Type B pancreatic cell (in vitro differentiated cells): ENCODE measurements at regions not wholly inside any gene's neighbourhood (a gene's known extent, or its start where the extent isn't known, plus 50 kb on each side); places are given as distances from the start of the nearest gene placed in this dataset.

Experiments used
- DNase-seq: peaks from one replicate; pipeline ENCODE4 v3.0.0; 2021; ENCODE audit warnings: mixed read lengths; ENCODE audit not compliant: unreplicated experiment; ENCODE audit errors: extremely low spot score
- H3K27ac Mint-ChIP-seq: 2 replicates; pipeline ENCODE4 v1.8.0; 2021; ENCODE audit warnings: mild to moderate bottlenecking, mixed read lengths
- H3K27me3 Mint-ChIP-seq: 2 replicates; pipeline ENCODE4 v1.8.0; 2021; ENCODE audit warnings: mixed read lengths
- H3K36me3 Mint-ChIP-seq: 2 replicates; pipeline ENCODE4 v1.8.0; 2021; ENCODE audit warnings: mixed read lengths
- H3K4me1 Mint-ChIP-seq: one replicate; pipeline ENCODE4 v1.8.0; 2021; ENCODE audit warnings: mixed read lengths; ENCODE audit not compliant: unreplicated experiment
- H3K4me3 Mint-ChIP-seq: 2 replicates; pipeline ENCODE4 v1.8.0; 2021; ENCODE audit warnings: mild to moderate bottlenecking, mixed read lengths
- H3K9me3 Mint-ChIP-seq: 2 replicates; pipeline ENCODE4 v1.8.0; 2021; ENCODE audit warnings: mixed read lengths
- CTCF ChIP-seq: fragments of 200-600 bp; sonication (generic); conservative IDR thresholded peaks from 2 replicates; pipeline ENCODE4 v1.5.0; 2021; ENCODE audit warnings: antibody characterized with exemption, mild to moderate bottlenecking

GRCh38 chr4:57640391-57641100, 530.4 kb upstream of the IGFBP7 start:
- H3K27me3 Mint-ChIP-seq, result no peaks in the 10 kb centered on the region
- no peak for DNase-seq

GRCh38 chr4:57639561-57640382, 529.6 kb upstream of the IGFBP7 start:
- H3K27ac Mint-ChIP-seq, result no peak overlapping the region
- DNase-seq, result no peak
- H3K9me3 Mint-ChIP-seq, result no peaks in the 10 kb centered on the region
- H3K36me3 Mint-ChIP-seq, result no peaks in the 10 kb centered on the region
- peaks cover 12% of the 10 kb centered on the region for H3K4me1 Mint-ChIP-seq
- H3K27me3 Mint-ChIP-seq, result no peaks in the 10 kb centered on the region
- H3K4me3 Mint-ChIP-seq, result no peak overlapping the region
- TF ChIP-seq CTCF, result no peak

More at GRCh38 chr4:57640391-57641100, 530.4 kb upstream of the IGFBP7 start:
- Mint-ChIP-seq H3K4me3 (no peak overlapping the region), H3K4me1 (peaks cover 12% of the 10 kb centered on the region), H3K27ac (no peak overlapping the region), H3K36me3 (no peaks in the 10 kb centered on the region), H3K9me3 (no peaks in the 10 kb centered on the region)
- TF ChIP-seq CTCF, result no peak

GRCh38 chr4:57635910-57636309, 525.7 kb upstream of the IGFBP7 start:
- Mint-ChIP-seq H3K9me3 (no peaks in the 10 kb centered on the region), H3K4me3 (no peak overlapping the region), H3K27ac (no peak overlapping the region), H3K4me1 (no peaks in the 10 kb centered on the region), H3K36me3 (no peaks in the 10 kb centered on the region), H3K27me3 (no peaks in the 10 kb centered on the region)
- no peak for TF ChIP-seq CTCF
- DNase-seq, result no peak

- no peak for DNase-seq
- no peak overlapping the region for H3K27ac Mint-ChIP-seq
- H3K4me3 Mint-ChIP-seq, result no peak overlapping the region
- no peaks in the 10 kb centered on the region for H3K36me3 Mint-ChIP-seq
- H3K9me3 Mint-ChIP-seq, result no peaks in the 10 kb centered on the region
- H3K27me3 Mint-ChIP-seq, result no peaks in the 10 kb centered on the region
- no peaks in the 10 kb centered on the region for H3K4me1 Mint-ChIP-seq
- no peak for TF ChIP-seq CTCF
These were observed 523.2 kb upstream of the IGFBP7 start for GRCh38 chr4:57633212-57633859.

GRCh38 chr4:57632564-57632963, 522.4 kb upstream of the IGFBP7 start:
- H3K27ac Mint-ChIP-seq, result no peak overlapping the region
- no peak overlapping the region for H3K4me3 Mint-ChIP-seq
- no peaks in the 10 kb centered on the region for H3K27me3 Mint-ChIP-seq
- TF ChIP-seq CTCF, result no peak
- no peaks in the 10 kb centered on the region for H3K36me3 Mint-ChIP-seq
- H3K9me3 Mint-ChIP-seq, result no peaks in the 10 kb centered on the region
- H3K4me1 Mint-ChIP-seq, result no peaks in the 10 kb centered on the region
- no peak for DNase-seq
